Activated T-helper 17 cell treated with anti-CD3 and anti-CD28 coated beads, Interleukin-2, amount 50 U/mL, for 72 hours (primary cell): ENCODE measurements at regions not wholly inside any gene's neighbourhood (a gene's known extent, or its start where the extent isn't known, plus 50 kb on each side); places are given as distances from the start of the nearest gene placed in this dataset.

Source experiments
- ATAC-seq: fragments of 150-1000 bp; cut with Tn5 transposase; replicated peaks from 2 replicates; pipeline ENCODE4 v1.10.0; 2021; ENCODE audit warnings: mild to moderate bottlenecking, moderate library complexity
- H3K27ac Mint-ChIP-seq: one replicate; pipeline ENCODE4 v1.8.0; 2022; ENCODE audit warnings: mixed read lengths
- H3K27me3 Mint-ChIP-seq: one replicate; pipeline ENCODE4 v1.8.0; 2022; ENCODE audit warnings: mixed read lengths
- H3K36me3 Mint-ChIP-seq: one replicate; pipeline ENCODE4 v1.8.0; 2022; ENCODE audit warnings: low read depth, mild to moderate bottlenecking, mixed read lengths
- H3K4me1 Mint-ChIP-seq: one replicate; pipeline ENCODE4 v1.8.0; 2022; ENCODE audit warnings: mixed read lengths
- H3K4me3 Mint-ChIP-seq: one replicate; pipeline ENCODE4 v1.8.0; 2022; ENCODE audit warnings: mild to moderate bottlenecking, mixed read lengths
- H3K9me3 Mint-ChIP-seq: one replicate; pipeline ENCODE4 v1.8.0; 2022; ENCODE audit warnings: mixed read lengths

DNA sequence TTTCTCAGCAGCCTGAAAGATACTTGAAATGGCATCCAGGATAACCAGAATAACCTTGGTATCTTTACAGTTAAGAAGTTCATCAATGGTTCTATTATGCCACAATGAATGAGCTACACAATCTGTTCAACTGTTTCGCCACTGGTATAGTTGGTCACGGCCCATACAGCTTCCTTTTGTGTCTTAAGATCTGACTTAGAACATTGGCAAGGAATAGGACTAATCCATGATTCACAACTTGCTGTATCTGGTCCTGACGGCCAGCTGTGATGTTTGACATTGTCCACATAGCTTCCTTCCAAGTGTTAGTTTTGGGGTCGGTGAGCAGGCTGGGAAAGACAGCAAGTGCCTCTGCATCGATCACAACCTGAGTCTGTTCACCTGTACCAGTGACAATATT is 113.3 kb upstream of the RAD23B start:
- Mint-ChIP-seq H3K36me3 (no peaks in the 10 kb centered on the region), H3K4me3 (no peak overlapping the region), H3K9me3 (no peaks in the 10 kb centered on the region), H3K4me1 (peaks cover 14% of the 10 kb centered on the region), H3K27me3 (peaks cover 14% of the 10 kb centered on the region), H3K27ac (no peak overlapping the region)
- ATAC-seq, result no peak

DNA sequence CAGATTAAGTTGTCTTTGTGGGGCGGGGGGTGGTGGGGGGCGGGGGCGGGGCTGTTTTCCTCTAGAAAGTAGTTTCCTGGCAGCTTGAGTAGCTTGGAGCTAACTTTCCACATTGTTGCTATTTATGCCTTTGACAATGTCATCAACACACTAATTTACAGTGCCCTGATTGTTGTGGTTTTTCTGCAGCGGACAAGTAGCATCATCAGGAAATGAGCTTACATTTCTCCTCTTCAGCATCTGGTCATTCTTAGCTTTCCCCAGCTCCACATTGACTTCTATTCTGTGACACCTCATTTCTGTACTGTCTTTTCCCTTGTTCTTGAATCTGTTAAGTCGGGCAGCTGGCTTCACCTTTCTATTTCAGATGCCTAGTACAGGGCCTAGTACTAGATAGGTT is 112.3 kb upstream of the RAD23B start:
- H3K36me3 Mint-ChIP-seq, result no peaks in the 10 kb centered on the region
- no peak overlapping the region for H3K4me3 Mint-ChIP-seq
- peaks cover 14% of the 10 kb centered on the region for H3K4me1 Mint-ChIP-seq
- no peaks in the 10 kb centered on the region for H3K9me3 Mint-ChIP-seq
- ATAC-seq, result no peak
- H3K27me3 Mint-ChIP-seq, result peaks cover 14% of the 10 kb centered on the region
- no peak overlapping the region for H3K27ac Mint-ChIP-seq

GRCh38 chr9:107172160-107172978 is 110.7 kb upstream of the RAD23B start:
- peak; percentile 42 for ATAC-seq
- Mint-ChIP-seq H3K4me3 (peak overlapping the region; percentile 22), H3K9me3 (no peaks in the 10 kb centered on the region), H3K27ac (peak overlapping the region; percentile 83), H3K27me3 (peaks cover 20% of the 10 kb centered on the region), H3K36me3 (no peaks in the 10 kb centered on the region), H3K4me1 (peaks cover 14% of the 10 kb centered on the region)

DNA sequence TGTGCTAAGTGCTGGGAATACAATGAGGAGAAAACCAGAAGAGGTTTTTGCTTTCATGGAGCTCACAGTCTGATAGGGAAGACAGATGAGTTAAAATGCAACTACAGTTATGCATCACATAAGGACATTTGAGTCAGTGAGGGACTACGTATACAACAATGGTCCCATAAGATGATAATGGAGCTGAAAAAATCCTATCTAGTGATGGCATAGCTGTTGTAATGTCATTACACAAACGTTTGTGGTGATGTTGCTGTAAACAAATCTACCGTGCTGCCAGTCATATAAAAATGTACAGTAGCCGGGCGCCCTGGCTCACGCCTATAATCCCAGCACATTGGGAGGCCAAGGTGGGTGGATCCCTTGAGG is 110.1 kb upstream of the RAD23B start:
- no peaks in the 10 kb centered on the region for H3K36me3 Mint-ChIP-seq
- peaks cover 14% of the 10 kb centered on the region for H3K4me1 Mint-ChIP-seq
- H3K27ac Mint-ChIP-seq, result peak overlapping the region; percentile 83
- H3K9me3 Mint-ChIP-seq, result no peaks in the 10 kb centered on the region
- peak; percentile 63 for ATAC-seq
- peak overlapping the region; percentile 22 for H3K4me3 Mint-ChIP-seq
- peaks cover 23% of the 10 kb centered on the region for H3K27me3 Mint-ChIP-seq

DNA sequence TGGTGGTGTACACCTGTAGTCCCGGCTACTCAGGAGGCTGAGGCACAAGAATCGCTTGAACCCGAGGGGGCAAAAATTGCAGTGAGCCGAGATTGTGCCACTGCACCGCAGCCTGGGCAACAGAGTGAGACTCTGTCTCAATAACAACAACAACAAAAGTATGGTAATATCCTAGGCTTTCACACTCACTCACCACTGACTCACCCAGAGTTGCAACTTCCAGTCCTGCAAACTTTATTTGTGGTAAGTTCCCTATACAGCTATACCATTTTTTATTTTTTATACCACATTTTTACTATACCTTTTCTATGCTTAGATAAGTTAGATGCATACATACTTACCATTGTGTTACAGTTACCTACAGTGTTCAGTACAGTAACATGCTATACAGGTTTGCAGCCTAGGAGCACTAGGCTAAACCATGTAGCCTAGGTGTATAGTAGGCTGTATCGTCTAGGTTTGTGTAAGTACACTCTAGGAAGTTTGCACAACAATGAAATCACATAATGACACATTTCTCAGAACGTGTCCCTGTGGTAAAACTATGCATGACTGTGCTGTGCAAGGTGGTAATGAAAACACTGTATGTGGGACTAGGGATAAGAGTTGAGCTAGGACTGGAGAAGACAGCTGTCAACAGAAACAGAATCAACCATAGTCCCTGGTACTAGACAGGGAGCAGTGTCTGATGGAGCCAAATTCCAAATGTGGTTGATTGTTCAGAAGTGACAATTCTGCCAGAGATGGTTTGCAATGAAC is 109.5 kb upstream of the RAD23B start:
- Mint-ChIP-seq H3K4me3 (peak overlapping the region; percentile 24), H3K27ac (peak overlapping the region; percentile 83), H3K9me3 (no peaks in the 10 kb centered on the region), H3K36me3 (no peaks in the 10 kb centered on the region), H3K27me3 (peaks cover 25% of the 10 kb centered on the region), H3K4me1 (peaks cover 14% of the 10 kb centered on the region)
- ATAC-seq, result peak; percentile 75

GRCh38 chr9:107174441-107174840 is 108.6 kb upstream of the RAD23B start:
- ATAC-seq, result peak; percentile 21
- H3K27ac Mint-ChIP-seq, result no peak overlapping the region
- peak overlapping the region; percentile 24 for H3K4me3 Mint-ChIP-seq
- no peaks in the 10 kb centered on the region for H3K36me3 Mint-ChIP-seq
- peaks cover 14% of the 10 kb centered on the region for H3K4me1 Mint-ChIP-seq
- peaks cover 32% of the 10 kb centered on the region for H3K27me3 Mint-ChIP-seq
- H3K9me3 Mint-ChIP-seq, result no peaks in the 10 kb centered on the region

- Mint-ChIP-seq H3K27ac (no peak overlapping the region), H3K27me3 (peaks cover 31% of the 10 kb centered on the region), H3K4me3 (no peak overlapping the region), H3K36me3 (no peaks in the 10 kb centered on the region), H3K4me1 (peaks cover 14% of the 10 kb centered on the region), H3K9me3 (no peaks in the 10 kb centered on the region)
- no peak for ATAC-seq
These were observed 108.0 kb upstream of the RAD23B start for GRCh38 chr9:107175041-107175440.

GRCh38 chr9:107175816-107176435 is 107.2 kb upstream of the RAD23B start:
- Mint-ChIP-seq H3K4me1 (peaks cover 14% of the 10 kb centered on the region), H3K9me3 (no peaks in the 10 kb centered on the region), H3K27ac (no peak overlapping the region), H3K36me3 (no peaks in the 10 kb centered on the region), H3K4me3 (no peak overlapping the region), H3K27me3 (peaks cover 28% of the 10 kb centered on the region)
- no peak for ATAC-seq

DNA sequence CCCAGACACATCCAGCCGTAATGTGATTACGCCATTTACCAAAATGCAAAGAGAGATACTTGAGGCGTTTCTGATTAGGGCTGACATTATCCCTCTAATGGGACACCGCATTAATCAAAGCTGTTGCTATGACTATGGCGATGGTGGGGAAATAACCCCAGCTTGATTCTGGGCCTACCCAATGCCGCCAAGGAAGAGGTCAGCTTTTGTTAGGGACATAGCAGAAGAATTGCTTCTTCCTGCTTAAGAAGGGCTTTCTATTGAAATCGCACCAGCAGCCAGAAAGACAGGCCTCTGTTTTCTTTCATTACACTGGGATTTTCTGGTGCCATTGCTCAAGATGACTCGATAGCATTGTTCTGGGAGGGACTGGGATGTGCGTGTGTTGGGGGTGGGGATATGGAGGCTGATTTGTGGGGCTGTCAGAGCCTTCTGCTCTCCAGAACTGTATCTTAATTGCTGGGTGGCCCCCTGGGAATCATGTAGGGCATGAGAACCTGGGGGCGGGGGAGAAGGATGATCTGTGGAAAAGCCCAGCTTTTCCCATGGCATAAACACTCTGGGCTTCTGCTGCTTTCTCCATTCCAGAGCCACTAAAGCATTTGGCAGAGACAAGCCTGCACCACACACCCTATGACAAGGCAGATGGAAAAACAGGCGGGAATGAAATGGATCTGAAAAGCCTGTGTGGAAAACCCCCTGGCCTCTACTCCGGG is 106.5 kb upstream of the RAD23B start:
- ATAC-seq, result no peak
- peaks cover 30% of the 10 kb centered on the region for H3K27me3 Mint-ChIP-seq
- H3K4me3 Mint-ChIP-seq, result no peak overlapping the region
- H3K4me1 Mint-ChIP-seq, result peaks cover 14% of the 10 kb centered on the region
- H3K36me3 Mint-ChIP-seq, result no peaks in the 10 kb centered on the region
- H3K9me3 Mint-ChIP-seq, result peaks cover 6% of the 10 kb centered on the region
- no peak overlapping the region for H3K27ac Mint-ChIP-seq

DNA sequence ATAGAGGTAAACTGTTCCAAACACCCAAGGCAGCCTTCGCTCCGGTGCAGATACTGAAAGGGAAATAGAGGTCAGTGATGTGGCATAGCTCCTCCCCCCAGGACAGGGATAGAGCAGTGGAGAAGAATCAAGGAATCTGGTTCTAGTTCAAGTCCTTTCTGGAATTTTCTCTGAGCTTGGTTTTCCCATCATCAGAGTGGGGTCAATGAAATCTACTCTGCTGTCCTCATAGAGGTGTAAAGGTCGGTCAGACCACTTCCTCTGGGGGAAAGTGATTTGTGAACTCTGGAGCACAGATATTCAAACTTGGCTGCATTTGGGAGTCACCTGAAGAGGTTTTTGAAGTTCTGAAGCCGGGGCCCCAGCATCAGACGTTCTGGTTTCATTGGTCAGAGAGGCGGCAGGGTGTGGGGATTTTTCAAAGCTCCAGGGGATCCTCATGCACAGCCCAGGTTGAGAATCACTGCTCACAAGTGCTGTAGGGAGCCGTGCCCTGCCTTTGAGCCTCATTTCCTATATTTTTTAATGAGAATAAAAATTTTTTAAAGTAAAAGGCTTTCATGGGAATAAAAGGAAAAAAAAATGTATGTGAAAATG is 105.7 kb upstream of the RAD23B start:
- Mint-ChIP-seq H3K36me3 (no peaks in the 10 kb centered on the region), H3K4me3 (no peak overlapping the region), H3K4me1 (peaks cover 14% of the 10 kb centered on the region), H3K27me3 (peaks cover 36% of the 10 kb centered on the region), H3K27ac (no peak overlapping the region), H3K9me3 (peaks cover 11% of the 10 kb centered on the region)
- no peak for ATAC-seq

DNA sequence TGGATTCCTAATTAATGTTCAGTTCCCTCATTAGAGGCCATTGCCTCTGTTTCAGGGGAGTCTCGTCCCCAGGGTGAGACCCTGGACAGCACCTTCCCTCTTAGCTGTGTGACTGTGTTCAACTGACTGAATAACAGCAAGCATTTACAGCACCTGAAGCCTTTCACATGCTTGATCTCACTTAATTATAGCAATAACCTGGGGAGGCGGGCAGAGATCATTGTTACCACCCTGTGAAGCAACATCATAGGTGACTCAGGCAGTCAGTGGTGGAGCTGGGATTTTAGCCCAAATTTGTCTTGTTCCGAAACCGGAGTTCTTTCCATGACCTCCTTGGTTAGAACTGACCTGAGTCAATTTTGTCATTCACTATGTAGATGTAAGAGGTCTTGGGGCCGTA is 105.2 kb upstream of the RAD23B start:
- Mint-ChIP-seq H3K4me3 (no peak overlapping the region), H3K27ac (no peak overlapping the region), H3K36me3 (no peaks in the 10 kb centered on the region), H3K27me3 (peaks cover 38% of the 10 kb centered on the region), H3K4me1 (peaks cover 9% of the 10 kb centered on the region), H3K9me3 (peaks cover 13% of the 10 kb centered on the region)
- ATAC-seq, result no peak

GRCh38 chr9:107178293-107178692 is 104.8 kb upstream of the RAD23B start:
- peaks cover 9% of the 10 kb centered on the region for H3K4me1 Mint-ChIP-seq
- ATAC-seq, result no peak
- H3K9me3 Mint-ChIP-seq, result peaks cover 13% of the 10 kb centered on the region
- H3K27ac Mint-ChIP-seq, result no peak overlapping the region
- no peak overlapping the region for H3K4me3 Mint-ChIP-seq
- H3K36me3 Mint-ChIP-seq, result no peaks in the 10 kb centered on the region
- peaks cover 42% of the 10 kb centered on the region for H3K27me3 Mint-ChIP-seq

DNA sequence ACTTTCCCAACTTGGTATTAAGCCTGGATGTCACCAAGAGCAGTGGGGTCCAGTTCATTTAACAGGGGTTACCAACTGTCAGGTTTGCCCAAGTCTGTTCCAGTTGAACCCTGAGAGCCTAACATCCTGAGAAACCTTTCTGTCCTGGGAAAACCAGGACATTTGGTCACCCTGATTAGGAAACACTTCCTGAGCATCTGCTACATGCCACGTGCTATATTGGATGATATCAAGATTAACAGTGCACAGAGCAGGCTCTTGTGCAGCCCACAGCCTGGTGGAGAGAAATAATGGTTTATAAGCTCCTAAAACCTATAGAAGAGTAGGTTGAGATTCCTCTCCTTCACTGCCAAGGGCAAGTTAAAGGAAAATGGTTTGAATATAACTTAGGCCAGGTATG is 102.9 kb upstream of the RAD23B start:
- no peak overlapping the region for H3K4me3 Mint-ChIP-seq
- no peak for ATAC-seq
- peaks cover 17% of the 10 kb centered on the region for H3K9me3 Mint-ChIP-seq
- H3K27me3 Mint-ChIP-seq, result peaks cover 51% of the 10 kb centered on the region
- H3K27ac Mint-ChIP-seq, result no peak overlapping the region
- H3K36me3 Mint-ChIP-seq, result no peaks in the 10 kb centered on the region
- H3K4me1 Mint-ChIP-seq, result no peaks in the 10 kb centered on the region

DNA sequence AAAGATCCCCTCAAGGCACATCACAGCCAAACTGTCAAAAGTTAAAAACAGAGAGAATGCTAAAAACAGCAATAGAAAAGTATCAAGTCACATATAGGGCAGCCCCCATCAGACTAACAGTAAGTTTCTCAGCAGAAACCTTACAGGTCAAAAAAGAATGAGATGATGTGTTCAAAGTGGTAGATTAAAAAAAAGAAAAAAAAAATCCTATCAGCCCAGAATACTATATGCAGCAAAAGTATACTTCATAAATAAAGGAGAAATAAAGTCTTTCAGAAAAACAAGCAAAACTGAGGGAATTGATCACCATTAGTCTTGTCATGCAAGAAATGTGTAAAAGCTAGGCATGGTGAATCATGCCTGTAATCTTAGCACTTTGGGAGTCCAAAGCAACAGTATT is 99.9 kb upstream of the RAD23B start:
- Mint-ChIP-seq H3K27me3 (peaks cover 38% of the 10 kb centered on the region), H3K36me3 (no peaks in the 10 kb centered on the region), H3K9me3 (peaks cover 17% of the 10 kb centered on the region), H3K4me1 (no peaks in the 10 kb centered on the region), H3K4me3 (no peak overlapping the region), H3K27ac (no peak overlapping the region)
- ATAC-seq, result no peak
